ENCODE measurements at regions not wholly inside any gene's neighbourhood (a gene's known extent, or its start where the extent isn't known, plus 50 kb on each side); places are given as distances from the start of the nearest gene placed in this dataset.

DNA sequence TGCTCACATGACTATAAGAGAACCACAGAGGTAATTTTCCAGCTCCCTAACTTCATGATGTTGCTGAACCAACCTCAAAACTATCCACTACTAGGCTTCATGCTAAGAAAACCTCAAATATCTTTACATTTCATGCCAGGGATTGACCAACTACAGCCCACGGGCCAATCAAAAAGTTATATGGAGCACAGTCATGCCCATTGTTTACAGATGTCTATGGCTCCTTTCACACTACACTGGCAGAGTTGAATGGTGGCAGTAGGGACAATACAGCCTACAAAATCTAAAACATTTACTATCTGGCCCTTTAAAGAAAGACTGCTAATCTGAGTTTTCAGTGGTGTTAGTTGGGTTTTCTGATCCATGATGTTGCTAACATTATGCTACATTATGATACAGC is 154.8 kb downstream of the TM2D1 start:
- H3K4me1 Mint-ChIP-seq: no peaks in the 10 kb centered on the region

More for the DNA sequence above, 154.8 kb downstream of the TM2D1 start:
- no peak overlapping the region for H3K4me3 Mint-ChIP-seq
- Histone ChIP-seq H3K9ac (ENCODE audit: extremely low read depth, insufficient read length, low read length) (no peak overlapping the region), H3K14ac (ENCODE audit: insufficient read depth, low read length) (no peak overlapping the region), H2BK12ac (ENCODE audit: insufficient read length, low read depth, low read length) (no peak overlapping the region), H3K27me3 (ENCODE audit: insufficient read depth, low read length) (no peaks in the 10 kb centered on the region), H3K18ac (ENCODE audit: insufficient read length, low read depth, low read length) (no peak overlapping the region), H2BK120ac (ENCODE audit: low read depth, low read length, poor library complexity, severe bottlenecking) (no peak overlapping the region), H3K79me1 (ENCODE audit: insufficient read depth, low read depth, low read length, poor library complexity, severe bottlenecking) (no peaks in the 10 kb centered on the region), H3K4me2 (ENCODE audit: insufficient read depth, insufficient read length, low read length) (no peak overlapping the region), H3K23me2 (ENCODE audit: insufficient read length, low read depth, low read length, poor library complexity, severe bottlenecking) (no peaks in the 10 kb centered on the region), H3K23ac (ENCODE audit: insufficient read length, low read depth, low read length) (no peak overlapping the region), H4K20me1 (ENCODE audit: control insufficient read depth, insufficient read depth, insufficient read length) (no peaks in the 10 kb centered on the region), H2BK15ac (ENCODE audit: low read depth, low read length) (no peak overlapping the region), H3K4me1 (ENCODE audit: insufficient read depth, low read length) (no peaks in the 10 kb centered on the region), H4K91ac (ENCODE audit: insufficient read length, low read depth, low read length) (no peak overlapping the region), H2AK5ac (ENCODE audit: insufficient read length, low read length) (no peak overlapping the region), H3K79me2 (ENCODE audit: insufficient read depth, low read length) (no peaks in the 10 kb centered on the region), H4K5ac (ENCODE audit: insufficient read length, low read depth, low read length) (no peak overlapping the region), H3T11ph (ENCODE audit: low read length) (no peak overlapping the region), H3K4ac (ENCODE audit: low read depth, low read length) (no peak overlapping the region), H3K56ac (ENCODE audit: insufficient read length, low read depth, low read length) (no peak overlapping the region), H2BK5ac (ENCODE audit: insufficient read length, low read length) (no peak overlapping the region), H3K27ac (ENCODE audit: insufficient read length, low read depth, low read length) (no peak overlapping the region), H2BK20ac (ENCODE audit: low read depth, low read length, poor library complexity, severe bottlenecking) (no peak overlapping the region), H4K8ac (replicated peaks; ENCODE audit: insufficient read length, low read depth, low read length) (no peak overlapping the region), H2AFZ (ENCODE audit: low read length) (no peak overlapping the region), H3K9me3 (ENCODE audit: control insufficient read depth, low read depth, low read length) (peaks cover 18% of the 10 kb centered on the region)
- H3K27ac Mint-ChIP-seq: no peak overlapping the region
- TF ChIP-seq, protein P1, sequence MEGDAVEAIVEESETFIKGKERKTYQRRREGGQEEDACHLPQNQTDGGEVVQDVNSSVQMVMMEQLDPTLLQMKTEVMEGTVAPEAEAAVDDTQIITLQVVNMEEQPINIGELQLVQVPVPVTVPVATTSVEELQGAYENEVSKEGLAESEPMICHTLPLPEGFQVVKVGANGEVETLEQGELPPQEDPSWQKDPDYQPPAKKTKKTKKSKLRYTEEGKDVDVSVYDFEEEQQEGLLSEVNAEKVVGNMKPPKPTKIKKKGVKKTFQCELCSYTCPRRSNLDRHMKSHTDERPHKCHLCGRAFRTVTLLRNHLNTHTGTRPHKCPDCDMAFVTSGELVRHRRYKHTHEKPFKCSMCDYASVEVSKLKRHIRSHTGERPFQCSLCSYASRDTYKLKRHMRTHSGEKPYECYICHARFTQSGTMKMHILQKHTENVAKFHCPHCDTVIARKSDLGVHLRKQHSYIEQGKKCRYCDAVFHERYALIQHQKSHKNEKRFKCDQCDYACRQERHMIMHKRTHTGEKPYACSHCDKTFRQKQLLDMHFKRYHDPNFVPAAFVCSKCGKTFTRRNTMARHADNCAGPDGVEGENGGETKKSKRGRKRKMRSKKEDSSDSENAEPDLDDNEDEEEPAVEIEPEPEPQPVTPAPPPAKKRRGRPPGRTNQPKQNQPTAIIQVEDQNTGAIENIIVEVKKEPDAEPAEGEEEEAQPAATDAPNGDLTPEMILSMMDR (conservative IDR thresholded peaks at IDR 0.05): no peak
- no CpG with 5 or more reads among the region's 1 CpG for WGBS (ENCODE audit: extremely low coverage, insufficient read length, low lambda C conversion rate)
- H3K36me3 Mint-ChIP-seq (ENCODE audit: insufficient read depth in 1 of 3, low read depth in 3 of 3): peaks cover 4 to 8% (median 6%) of the 10 kb centered on the region in 3 experiments
- H3K9me3 Mint-ChIP-seq: peaks cover 13% of the 10 kb centered on the region in 2 experiments
- no peak for DNase-seq
- H3K27me3 Mint-ChIP-seq (ENCODE audit: low read depth): peaks cover 3% of the 10 kb centered on the region

Measured in H9 (cell line).